Erythroblast (primary cell): ENCODE measurements at regions not wholly inside any gene's neighbourhood (a gene's known extent, or its start where the extent isn't known, plus 50 kb on each side); places are given as distances from the start of the nearest gene placed in this dataset.

Experiments
- DNase-seq, 2 experiments: peaks; one replicate each; lab custom pipeline; 2025; lab: John Stamatoyannopoulos, UW
- GATA1 ChIP-seq: IDR thresholded peaks from 2 replicates; pipeline ENCODE4 v1.6.1; 2011; ENCODE audit warnings: low read depth, mild to moderate bottlenecking, control low read depth, low read length, moderate library complexity
- POLR2A ChIP-seq: IDR thresholded peaks from 2 replicates; pipeline ENCODE4 v1.6.1; 2011; ENCODE audit warnings: mild to moderate bottlenecking, low read length

DNA sequence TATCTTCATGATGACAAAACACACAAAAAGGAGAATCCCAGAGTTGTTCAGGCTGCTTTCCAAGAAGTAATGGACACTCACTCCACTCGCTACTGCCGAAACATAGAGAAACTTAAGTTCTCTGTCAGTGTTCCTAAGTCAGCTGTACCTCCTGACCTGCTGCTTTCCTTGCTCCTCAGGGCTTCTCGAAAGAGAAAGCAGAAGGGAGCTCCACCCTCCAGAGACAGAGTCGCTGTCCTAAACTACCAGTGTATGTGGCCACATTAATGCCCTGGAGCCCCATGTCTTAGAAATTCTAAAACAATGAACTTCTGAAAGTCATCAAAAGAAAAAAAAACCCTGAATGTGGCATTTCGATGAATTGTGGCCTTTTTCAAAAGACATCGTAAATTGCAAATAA, 390.8 kb upstream of the MON1B start:
- no peak for DNase-seq
- TF ChIP-seq GATA1 (no peak), POLR2A (no peak)

GRCh38 chr16:76801357-76801756, 389.6 kb upstream of the MON1B start:
- no peak for DNase-seq
- TF ChIP-seq GATA1 (no peak), POLR2A (no peak)

- no peak for DNase-seq
- TF ChIP-seq POLR2A: no peak
- TF ChIP-seq GATA1: no peak
Observed at GRCh38 chr16:76816475-76816874, 374.5 kb upstream of the MON1B start.

GRCh38 chr16:76818606-76819181, 372.3 kb upstream of the MON1B start:
- no peak for DNase-seq
- TF ChIP-seq POLR2A (no peak), GATA1 (no peak)

- no peak for TF ChIP-seq GATA1
- TF ChIP-seq POLR2A: no peak
- no peak for DNase-seq
Observed at GRCh38 chr16:76819226-76819916, 371.6 kb upstream of the MON1B start.

GRCh38 chr16:76824221-76824620, 366.8 kb upstream of the MON1B start:
- no peak for TF ChIP-seq POLR2A

GRCh38 chr16:76824791-76825190, 366.2 kb upstream of the MON1B start:
- no peak for DNase-seq
- TF ChIP-seq GATA1 (no peak), POLR2A (no peak)

More at GRCh38 chr16:76824221-76824620, 366.8 kb upstream of the MON1B start:
- no peak for DNase-seq

- no peak for DNase-seq
- TF ChIP-seq GATA1: no peak
- no peak for TF ChIP-seq POLR2A
Observed at GRCh38 chr16:76835339-76835738, 355.7 kb upstream of the MON1B start.

GRCh38 chr16:76835779-76836300, 355.1 kb upstream of the MON1B start:
- TF ChIP-seq GATA1 (no peak), POLR2A (no peak)

DNA sequence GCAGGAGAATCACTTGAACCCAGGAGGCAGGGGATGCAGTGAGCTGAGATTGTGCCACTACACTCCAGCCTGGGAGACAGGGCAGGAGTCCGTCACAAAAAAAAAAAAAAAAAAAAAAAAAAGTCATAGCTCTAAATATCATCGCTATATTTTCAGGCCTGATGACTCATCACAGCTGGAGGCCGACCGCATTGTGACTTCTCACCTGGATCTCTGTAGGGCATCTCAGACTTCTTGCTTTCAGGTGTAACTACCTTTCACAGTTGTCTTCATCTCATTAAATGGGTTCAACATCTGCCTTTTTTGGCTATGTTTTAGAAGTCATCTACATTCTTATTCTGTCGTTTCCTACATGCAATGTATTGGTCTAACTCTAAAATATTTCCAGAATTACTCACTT, 353.1 kb upstream of the MON1B start:
- no peak for TF ChIP-seq GATA1
- TF ChIP-seq POLR2A: no peak
- no peak for DNase-seq

More at GRCh38 chr16:76835779-76836300, 355.1 kb upstream of the MON1B start:
- no peak for DNase-seq

- no peak for TF ChIP-seq POLR2A
- no peak for TF ChIP-seq GATA1
- no peak for DNase-seq
Observed at GRCh38 chr16:76854234-76854633, 336.8 kb upstream of the MON1B start.

GRCh38 chr16:76856112-76856511, 334.9 kb upstream of the MON1B start:
- no peak for DNase-seq
- TF ChIP-seq POLR2A (no peak), GATA1 (no peak)

- TF ChIP-seq POLR2A (no peak), GATA1 (no peak)
Observed at GRCh38 chr16:76857402-76857801, 333.6 kb upstream of the MON1B start.

DNA sequence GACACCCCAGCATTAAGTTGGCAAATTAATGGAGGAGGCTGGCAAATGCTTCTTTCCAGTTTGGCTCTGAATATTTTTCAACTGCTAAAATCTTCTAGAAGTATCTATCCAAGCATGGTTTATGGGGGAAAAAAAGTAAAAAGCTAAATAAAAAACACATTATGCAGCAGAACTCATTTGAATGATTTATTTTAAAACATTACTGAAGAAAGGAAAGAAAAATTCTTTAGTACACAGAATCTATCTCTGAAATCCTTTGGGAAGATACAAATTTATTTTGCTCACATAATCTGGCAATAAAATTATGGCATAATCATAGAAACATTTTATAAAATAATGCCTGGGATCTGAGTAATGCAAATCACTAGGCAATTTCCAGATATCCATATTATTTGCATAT, 328.1 kb upstream of the MON1B start:
- no peak for TF ChIP-seq POLR2A
- TF ChIP-seq GATA1: no peak
- DNase-seq: no peak

More at GRCh38 chr16:76857402-76857801, 333.6 kb upstream of the MON1B start:
- DNase-seq: no peak

DNA sequence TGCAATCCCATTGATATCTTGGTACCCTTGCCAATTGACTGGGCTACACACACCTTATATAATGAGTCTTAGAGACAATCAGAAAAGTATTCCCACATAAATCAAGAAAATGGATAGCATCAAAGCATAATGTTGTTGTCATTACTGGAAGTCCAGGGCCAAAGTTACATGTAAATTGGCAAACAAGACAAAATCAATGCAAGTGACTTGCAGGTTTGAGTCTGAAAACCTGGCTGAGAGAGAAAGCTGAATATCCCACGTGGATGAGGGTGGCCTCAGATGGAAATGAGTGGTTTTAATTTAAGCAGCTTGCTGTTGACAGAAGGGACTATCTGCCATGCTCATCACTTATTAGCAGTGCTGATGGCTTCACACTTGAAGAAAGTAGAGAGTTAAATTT, 324.0 kb upstream of the MON1B start:
- no peak for DNase-seq

More for the DNA sequence above, 324.0 kb upstream of the MON1B start:
- TF ChIP-seq POLR2A: no peak
- TF ChIP-seq GATA1: no peak
